Ishikawa (cell line): ENCODE measurements at regions not wholly inside any gene's neighbourhood (a gene's known extent, or its start where the extent isn't known, plus 50 kb on each side); places are given as distances from the start of the nearest gene placed in this dataset.

Experiments used
- CEBPB ChIP-seq: IDR thresholded peaks from 2 replicates; pipeline ENCODE4 v1.6.1; 2012
- EP300 ChIP-seq: IDR thresholded peaks from 2 replicates; pipeline ENCODE4 v1.6.1; 2012; ENCODE audit warnings: borderline replicate concordance
- ZBTB7A ChIP-seq: IDR thresholded peaks from 2 replicates; pipeline ENCODE4 v1.6.1; 2012; ENCODE audit warnings: low read depth
- TF ChIP-seq, protein P1 (sequence below): IDR thresholded peaks from 2 replicates; pipeline ENCODE4 v1.6.1; 2012; ENCODE audit warnings: low read depth, mild to moderate bottlenecking
- TF ChIP-seq, protein P2 (sequence below): IDR thresholded peaks from 2 replicates; pipeline ENCODE4 v1.6.1; 2012

DNA sequence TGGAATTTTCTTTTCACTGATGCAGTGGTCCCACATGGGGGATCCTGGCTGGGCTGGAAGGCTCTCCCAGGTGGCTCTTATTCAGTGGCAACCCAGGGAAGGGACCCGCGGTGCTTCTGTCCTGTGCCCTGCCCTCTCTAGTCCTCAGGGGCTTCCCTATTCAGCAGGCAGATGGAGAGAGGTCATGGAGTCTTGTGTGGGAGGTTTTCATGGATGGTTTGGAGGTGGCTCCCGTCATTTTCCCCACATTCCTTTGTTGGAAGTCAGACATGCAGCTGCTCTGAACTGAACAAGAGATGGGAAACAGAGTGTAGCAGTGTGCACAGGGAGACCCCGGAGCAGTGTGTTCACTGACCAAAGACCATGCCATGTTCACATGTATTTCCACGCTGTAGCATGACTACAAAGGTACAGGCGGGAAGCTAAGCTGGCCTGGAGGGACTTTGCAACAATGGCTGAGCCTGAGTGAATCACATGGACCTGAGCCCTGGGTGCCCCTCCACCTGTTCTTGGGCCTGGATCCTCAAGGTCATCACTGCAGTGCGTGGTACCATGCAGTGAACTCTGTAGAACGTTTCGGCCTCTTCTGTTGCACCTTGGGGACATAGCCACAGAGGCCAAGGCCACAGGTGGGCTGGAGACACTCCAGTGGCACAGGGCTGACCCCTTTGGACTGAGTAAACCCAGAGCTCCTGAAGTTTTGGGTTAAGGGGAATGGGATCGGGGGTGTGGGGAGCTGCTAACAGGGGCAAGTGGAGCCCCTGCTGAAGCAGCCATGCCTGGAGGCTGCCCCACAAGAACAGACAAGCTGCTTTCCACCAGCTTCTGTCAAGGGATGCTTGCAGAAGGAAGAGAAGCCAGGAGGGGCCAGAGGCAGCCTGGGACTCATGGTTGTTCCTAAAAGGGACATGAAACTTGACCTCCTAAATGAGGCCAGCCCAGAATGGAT, 123.0 kb downstream of the ASB7 start:
- TF ChIP-seq ZBTB7A (no peak), EP300 (no peak), CEBPB (no peak)
- TF ChIP-seq, protein P1, sequence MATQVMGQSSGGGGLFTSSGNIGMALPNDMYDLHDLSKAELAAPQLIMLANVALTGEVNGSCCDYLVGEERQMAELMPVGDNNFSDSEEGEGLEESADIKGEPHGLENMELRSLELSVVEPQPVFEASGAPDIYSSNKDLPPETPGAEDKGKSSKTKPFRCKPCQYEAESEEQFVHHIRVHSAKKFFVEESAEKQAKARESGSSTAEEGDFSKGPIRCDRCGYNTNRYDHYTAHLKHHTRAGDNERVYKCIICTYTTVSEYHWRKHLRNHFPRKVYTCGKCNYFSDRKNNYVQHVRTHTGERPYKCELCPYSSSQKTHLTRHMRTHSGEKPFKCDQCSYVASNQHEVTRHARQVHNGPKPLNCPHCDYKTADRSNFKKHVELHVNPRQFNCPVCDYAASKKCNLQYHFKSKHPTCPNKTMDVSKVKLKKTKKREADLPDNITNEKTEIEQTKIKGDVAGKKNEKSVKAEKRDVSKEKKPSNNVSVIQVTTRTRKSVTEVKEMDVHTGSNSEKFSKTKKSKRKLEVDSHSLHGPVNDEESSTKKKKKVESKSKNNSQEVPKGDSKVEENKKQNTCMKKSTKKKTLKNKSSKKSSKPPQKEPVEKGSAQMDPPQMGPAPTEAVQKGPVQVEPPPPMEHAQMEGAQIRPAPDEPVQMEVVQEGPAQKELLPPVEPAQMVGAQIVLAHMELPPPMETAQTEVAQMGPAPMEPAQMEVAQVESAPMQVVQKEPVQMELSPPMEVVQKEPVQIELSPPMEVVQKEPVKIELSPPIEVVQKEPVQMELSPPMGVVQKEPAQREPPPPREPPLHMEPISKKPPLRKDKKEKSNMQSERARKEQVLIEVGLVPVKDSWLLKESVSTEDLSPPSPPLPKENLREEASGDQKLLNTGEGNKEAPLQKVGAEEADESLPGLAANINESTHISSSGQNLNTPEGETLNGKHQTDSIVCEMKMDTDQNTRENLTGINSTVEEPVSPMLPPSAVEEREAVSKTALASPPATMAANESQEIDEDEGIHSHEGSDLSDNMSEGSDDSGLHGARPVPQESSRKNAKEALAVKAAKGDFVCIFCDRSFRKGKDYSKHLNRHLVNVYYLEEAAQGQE = no peak
- TF ChIP-seq, protein P2, sequence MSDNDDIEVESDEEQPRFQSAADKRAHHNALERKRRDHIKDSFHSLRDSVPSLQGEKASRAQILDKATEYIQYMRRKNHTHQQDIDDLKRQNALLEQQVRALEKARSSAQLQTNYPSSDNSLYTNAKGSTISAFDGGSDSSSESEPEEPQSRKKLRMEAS = no peak
